Osteocyte (in vitro differentiated cells): ENCODE measurements at regions not wholly inside any gene's neighbourhood (a gene's known extent, or its start where the extent isn't known, plus 50 kb on each side); places are given as distances from the start of the nearest gene placed in this dataset.

Experiments used
- DNase-seq: peaks from one replicate; pipeline ENCODE4 v3.0.0; 2021; ENCODE audit warnings: mixed read lengths; ENCODE audit not compliant: unreplicated experiment; ENCODE audit errors: extremely low spot score
- H3K27ac Mint-ChIP-seq: one replicate; pipeline ENCODE4 v1.8.0; 2021; ENCODE audit warnings: mild to moderate bottlenecking, mixed read lengths; ENCODE audit not compliant: unreplicated experiment
- H3K27me3 Mint-ChIP-seq: one replicate; pipeline ENCODE4 v1.8.0; 2021; ENCODE audit warnings: mixed read lengths; ENCODE audit not compliant: unreplicated experiment
- H3K36me3 Mint-ChIP-seq: one replicate; pipeline ENCODE4 v1.8.0; 2021; ENCODE audit warnings: mixed read lengths; ENCODE audit not compliant: unreplicated experiment
- H3K4me1 Mint-ChIP-seq: one replicate; pipeline ENCODE4 v1.8.0; 2021; ENCODE audit warnings: mixed read lengths; ENCODE audit not compliant: unreplicated experiment
- H3K4me3 Mint-ChIP-seq: one replicate; pipeline ENCODE4 v1.8.0; 2021; ENCODE audit warnings: mild to moderate bottlenecking, moderate library complexity, mixed read lengths; ENCODE audit not compliant: unreplicated experiment
- H3K9me3 Mint-ChIP-seq: one replicate; pipeline ENCODE4 v1.8.0; 2021; ENCODE audit warnings: mixed read lengths; ENCODE audit not compliant: unreplicated experiment
- CTCF ChIP-seq: fragments of 200-600 bp; sonication (generic); IDR thresholded peaks from 2 replicates; pipeline ENCODE4 v1.5.0; 2021; ENCODE audit warnings: antibody characterized with exemption, mild to moderate bottlenecking, moderate library complexity

DNA sequence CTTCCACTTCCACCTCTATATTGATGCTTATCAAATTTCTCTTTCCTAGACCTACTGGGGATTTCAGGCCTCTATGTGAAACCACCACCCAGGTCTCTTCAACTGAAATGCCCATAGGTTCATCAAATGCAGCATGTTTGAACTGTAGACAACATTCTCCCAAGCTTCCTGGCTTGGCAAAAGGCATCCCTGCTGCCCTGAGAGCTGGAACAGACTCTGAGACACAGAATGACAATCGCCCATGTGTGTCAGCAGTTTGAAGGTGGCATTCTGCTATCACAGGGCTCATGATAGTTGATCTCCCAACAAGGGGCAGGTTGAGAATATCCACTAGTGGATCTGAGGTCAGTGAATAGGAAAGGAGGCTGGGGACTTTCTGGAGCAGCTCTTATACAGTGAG, 200.7 kb downstream of the RPLP1 start:
- no peaks in the 10 kb centered on the region for H3K36me3 Mint-ChIP-seq
- DNase-seq: peak; percentile 19
- peaks cover 69% of the 10 kb centered on the region for H3K27me3 Mint-ChIP-seq
- H3K4me1 Mint-ChIP-seq: peaks cover 7% of the 10 kb centered on the region
- no peak overlapping the region for H3K4me3 Mint-ChIP-seq
- no peaks in the 10 kb centered on the region for H3K9me3 Mint-ChIP-seq
- TF ChIP-seq CTCF: no peak
- H3K27ac Mint-ChIP-seq: no peak overlapping the region

- Mint-ChIP-seq H3K9me3 (no peaks in the 10 kb centered on the region), H3K27me3 (peaks cover 69% of the 10 kb centered on the region), H3K36me3 (no peaks in the 10 kb centered on the region), H3K27ac (no peak overlapping the region), H3K4me3 (no peak overlapping the region), H3K4me1 (peaks cover 2% of the 10 kb centered on the region)
- DNase-seq: peak; percentile 62
- TF ChIP-seq CTCF: no peak
These were observed 201.2 kb downstream of the RPLP1 start for GRCh38 chr15:69653846-69654245.

DNA sequence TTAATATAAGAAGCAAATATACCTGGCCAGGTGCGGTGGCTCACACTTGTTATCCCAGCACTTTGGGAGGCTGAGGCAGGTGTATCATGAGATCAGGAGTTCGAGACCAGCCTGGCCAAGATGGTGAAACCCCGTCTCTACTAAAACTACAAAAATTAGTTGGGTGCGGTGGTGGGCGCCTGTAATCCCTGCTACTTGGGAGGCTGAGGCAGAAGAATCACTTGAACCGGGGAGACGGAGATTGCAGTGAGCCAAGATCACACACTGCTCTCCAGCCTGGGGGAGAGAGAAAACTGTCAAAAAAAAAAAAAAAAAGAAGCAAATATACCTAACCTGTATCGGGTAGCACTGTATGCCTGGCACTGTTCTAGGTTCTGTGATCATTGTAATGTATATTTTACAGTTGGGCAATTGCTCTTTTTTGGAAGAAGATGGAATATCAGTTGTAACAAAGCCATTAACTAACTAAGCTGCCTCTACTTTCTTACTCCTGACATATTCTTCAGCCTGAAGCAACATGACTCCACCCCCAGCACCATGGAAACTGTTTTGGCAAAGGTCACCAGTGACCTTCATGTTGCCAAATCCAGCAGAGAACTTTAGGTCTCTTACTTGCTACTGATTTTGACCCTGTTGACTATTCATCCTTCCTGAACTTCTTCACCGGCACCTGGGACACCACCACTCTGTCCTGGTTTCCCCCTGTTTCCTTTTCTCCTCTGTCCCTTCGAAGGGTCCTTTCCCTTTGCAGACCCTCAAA, 203.8 kb downstream of the RPLP1 start:
- H3K27me3 Mint-ChIP-seq: peaks cover 49% of the 10 kb centered on the region
- no peak overlapping the region for H3K27ac Mint-ChIP-seq
- H3K36me3 Mint-ChIP-seq: no peaks in the 10 kb centered on the region
- no peak overlapping the region for H3K4me3 Mint-ChIP-seq
- TF ChIP-seq CTCF: no peak
- DNase-seq: peak; percentile 42
- H3K4me1 Mint-ChIP-seq: no peaks in the 10 kb centered on the region
- no peaks in the 10 kb centered on the region for H3K9me3 Mint-ChIP-seq

DNA sequence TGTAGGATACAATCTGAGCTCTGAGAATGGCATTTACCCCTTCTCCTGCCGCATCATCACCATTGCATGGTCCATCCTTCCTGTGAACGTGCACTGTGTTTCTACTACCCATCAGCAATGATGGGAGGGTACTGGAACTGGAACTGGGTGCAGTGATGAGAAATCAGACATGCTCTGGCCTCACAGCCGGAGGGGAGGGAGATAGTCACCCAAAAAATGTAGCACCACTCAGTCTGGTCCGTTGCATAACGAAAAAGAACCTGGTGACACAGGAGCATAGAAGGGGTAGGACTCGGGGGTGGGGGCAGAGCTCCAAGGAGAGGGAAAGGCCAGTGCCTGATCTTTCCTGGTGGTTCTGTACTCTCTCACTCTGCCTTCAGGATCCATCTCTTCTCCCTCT, 205.0 kb downstream of the RPLP1 start:
- TF ChIP-seq CTCF: no peak
- Mint-ChIP-seq H3K9me3 (no peaks in the 10 kb centered on the region), H3K4me1 (no peaks in the 10 kb centered on the region), H3K36me3 (no peaks in the 10 kb centered on the region), H3K27ac (no peak overlapping the region), H3K4me3 (no peak overlapping the region), H3K27me3 (peaks cover 44% of the 10 kb centered on the region)
- no peak for DNase-seq

- Mint-ChIP-seq H3K9me3 (no peaks in the 10 kb centered on the region), H3K4me1 (no peaks in the 10 kb centered on the region), H3K36me3 (no peaks in the 10 kb centered on the region), H3K27me3 (peaks cover 45% of the 10 kb centered on the region), H3K27ac (no peak overlapping the region), H3K4me3 (no peak overlapping the region)
- no peak for TF ChIP-seq CTCF
- peak; percentile 51 for DNase-seq
These were observed 205.9 kb downstream of the RPLP1 start for GRCh38 chr15:69658411-69658945.
